GM18507 (cell line): ENCODE measurements at regions not wholly inside any gene's neighbourhood (a gene's known extent, or its start where the extent isn't known, plus 50 kb on each side); places are given as distances from the start of the nearest gene placed in this dataset.

Experiments used
- DNase-seq: peaks from one replicate; pipeline ENCODE4 v3.0.0; 2011; ENCODE audit warnings: low read depth; ENCODE audit not compliant: insufficient read length; ENCODE audit errors: extremely low spot score
- FAIRE-seq: peaks from 2 replicates; lab custom pipeline; 2011; peaks lifted over from hg19 to GRCh38; lab: Jason Lieb, UNC

DNA sequence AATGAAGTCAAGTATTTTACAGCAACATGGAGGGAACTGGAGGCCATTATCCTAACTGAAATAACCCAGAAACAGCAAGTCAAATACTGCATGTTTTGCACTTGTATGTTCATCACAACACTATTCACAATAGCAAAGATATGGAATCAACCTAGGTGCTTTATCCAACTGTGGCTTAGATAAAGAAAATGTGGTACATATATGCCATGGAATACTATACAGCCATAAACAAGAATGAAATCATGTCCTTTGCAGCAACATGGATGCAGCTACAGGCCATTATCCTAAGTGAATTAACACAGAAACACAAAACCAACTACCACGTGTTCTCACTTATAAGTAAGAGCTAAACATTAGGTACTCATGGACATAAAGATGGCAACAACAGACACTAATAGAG is 91.5 kb upstream of the E2F3 start:
- no peak for FAIRE-seq
- DNase-seq, result no peak

GRCh38 chr6:20312606-20313005 is 89.1 kb upstream of the E2F3 start:
- DNase-seq, result no peak
- no peak for FAIRE-seq

GRCh38 chr6:20313051-20313450 is 88.6 kb upstream of the E2F3 start:
- FAIRE-seq, result no peak
- DNase-seq, result no peak

GRCh38 chr6:20313960-20314530 is 87.6 kb upstream of the E2F3 start:
- no peak for DNase-seq
- no peak for FAIRE-seq

DNA sequence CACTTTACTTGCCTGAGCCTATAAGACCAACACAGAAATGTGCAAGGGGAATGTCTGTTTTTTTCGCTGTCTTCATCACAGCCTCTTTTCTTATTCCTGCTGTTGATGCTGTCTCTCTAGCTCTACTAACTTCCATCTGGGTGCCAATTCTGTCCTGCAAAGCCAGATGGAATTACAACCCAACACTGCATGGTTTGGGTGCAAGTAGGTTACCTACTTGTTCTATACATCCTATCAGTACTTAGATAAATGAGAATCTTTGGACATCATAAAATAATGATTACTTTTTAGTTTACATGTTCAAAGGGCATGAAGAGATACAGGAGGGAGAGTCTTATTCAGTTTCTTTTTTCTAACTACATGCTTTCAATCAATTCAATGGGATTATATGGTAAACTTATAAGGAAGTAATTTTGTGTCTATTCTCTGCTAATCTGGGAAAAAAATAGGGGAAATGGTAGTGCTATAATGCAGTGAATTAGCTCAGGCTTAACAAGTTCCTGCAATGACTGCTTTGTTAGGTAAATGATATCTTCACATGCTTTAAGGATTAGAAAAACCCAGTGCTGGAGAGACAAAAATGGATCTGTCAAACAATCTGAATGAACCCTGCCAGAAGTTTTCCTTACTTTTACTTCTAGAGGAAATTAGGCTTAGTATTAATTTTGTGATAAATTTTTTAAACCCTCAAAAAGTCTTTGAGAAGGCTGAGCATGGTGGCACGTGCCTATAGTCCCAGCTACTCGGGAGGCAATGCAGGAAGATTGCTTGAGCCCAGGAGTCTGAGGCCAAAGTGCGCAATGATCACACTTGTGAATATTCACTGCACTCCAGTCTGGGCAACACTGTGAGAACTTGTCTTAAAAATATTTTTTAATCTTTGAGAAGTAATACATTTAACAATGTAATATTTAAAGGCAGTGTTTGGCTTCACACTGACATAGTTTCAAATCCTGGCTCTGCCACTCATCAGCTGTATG is 86.5 kb upstream of the E2F3 start:
- FAIRE-seq (no peak), DNase-seq (no peak)

- DNase-seq, result no peak
- FAIRE-seq, result no peak
Measured at GRCh38 chr6:20317430-20317829, 84.2 kb upstream of the E2F3 start.

GRCh38 chr6:20318851-20319387 is 82.8 kb upstream of the E2F3 start:
- DNase-seq, result no peak
- FAIRE-seq, result no peak

GRCh38 chr6:20319520-20320357 is 81.9 kb upstream of the E2F3 start:
- FAIRE-seq (peak; percentile 100), DNase-seq (peak; percentile 65)

GRCh38 chr6:20325641-20326421 is 75.8 kb upstream of the E2F3 start:
- DNase-seq (no peak), FAIRE-seq (no peak)

GRCh38 chr6:20326422-20326728 is 75.3 kb upstream of the E2F3 start:
- DNase-seq (no peak), FAIRE-seq (no peak)

DNA sequence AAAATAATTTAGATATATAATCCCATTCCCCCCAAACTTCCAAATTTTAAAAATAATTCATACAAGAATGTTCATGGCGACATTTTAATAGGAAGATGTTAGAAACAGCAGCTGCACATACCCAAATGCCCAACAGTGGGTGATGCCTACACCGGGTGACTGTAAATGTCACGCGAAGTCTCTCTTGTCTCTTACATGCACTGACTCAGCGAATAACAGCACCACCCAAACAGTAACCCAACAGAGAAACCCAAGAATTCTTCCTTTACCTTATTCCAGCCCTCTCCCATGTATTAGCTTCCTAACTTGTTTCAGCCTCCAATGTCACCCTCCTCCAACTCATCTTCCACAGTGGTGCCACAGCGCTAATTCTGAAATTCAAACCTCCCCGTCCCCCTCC is 74.5 kb upstream of the E2F3 start:
- DNase-seq, result no peak
- FAIRE-seq, result no peak

DNA sequence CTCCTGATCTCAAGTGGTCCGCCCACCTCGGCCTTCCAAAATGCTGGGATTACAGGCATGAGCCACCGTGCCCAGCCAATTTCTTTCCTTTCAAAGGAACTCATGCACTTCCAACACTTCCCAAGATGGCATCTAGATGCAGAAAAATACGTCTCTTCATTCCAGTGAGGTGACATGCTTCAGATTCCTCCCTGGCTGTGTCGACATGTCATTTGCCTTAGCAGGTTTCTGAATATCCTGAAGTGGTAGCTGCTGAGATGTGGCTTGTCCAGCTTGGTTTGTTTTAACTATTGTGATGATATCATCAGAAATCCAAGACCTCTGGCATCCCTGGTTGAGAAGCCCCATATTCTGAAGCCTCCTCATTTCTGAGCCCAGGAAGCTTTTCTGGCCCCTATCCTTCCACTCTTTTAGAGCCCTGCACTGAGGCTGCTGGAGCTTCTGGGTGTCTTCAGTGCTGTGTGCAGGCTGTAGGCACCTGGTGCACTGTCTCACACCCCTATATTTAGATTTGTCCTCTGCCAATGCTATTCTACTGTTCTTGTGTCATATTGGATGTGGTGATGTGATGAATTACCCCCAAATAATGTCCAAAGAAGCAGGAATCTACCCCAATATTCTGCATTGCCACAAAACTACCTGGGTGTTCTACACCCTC is 73.3 kb upstream of the E2F3 start:
- FAIRE-seq, result no peak

DNA sequence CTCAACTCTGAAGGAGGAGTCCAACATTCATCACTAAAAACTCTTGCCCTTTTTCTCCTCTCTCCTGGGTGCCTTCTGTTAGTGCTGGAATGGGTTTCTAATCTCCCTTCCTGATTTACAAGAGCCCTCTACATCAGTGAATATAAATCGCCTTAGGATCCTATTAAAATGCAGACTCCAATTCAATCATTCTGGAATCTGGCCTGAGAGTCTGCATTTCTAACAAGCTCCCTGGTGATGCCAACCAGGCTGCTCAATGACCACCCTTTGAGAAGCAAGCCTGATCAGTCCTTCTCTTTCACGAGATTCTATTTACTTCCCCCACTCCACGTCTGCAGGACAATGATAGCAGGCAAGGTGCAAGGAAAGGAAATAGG is 72.8 kb upstream of the E2F3 start:
- no peak for DNase-seq
- no peak for FAIRE-seq

More for the DNA sequence above, 73.3 kb upstream of the E2F3 start:
- no peak for DNase-seq

DNA sequence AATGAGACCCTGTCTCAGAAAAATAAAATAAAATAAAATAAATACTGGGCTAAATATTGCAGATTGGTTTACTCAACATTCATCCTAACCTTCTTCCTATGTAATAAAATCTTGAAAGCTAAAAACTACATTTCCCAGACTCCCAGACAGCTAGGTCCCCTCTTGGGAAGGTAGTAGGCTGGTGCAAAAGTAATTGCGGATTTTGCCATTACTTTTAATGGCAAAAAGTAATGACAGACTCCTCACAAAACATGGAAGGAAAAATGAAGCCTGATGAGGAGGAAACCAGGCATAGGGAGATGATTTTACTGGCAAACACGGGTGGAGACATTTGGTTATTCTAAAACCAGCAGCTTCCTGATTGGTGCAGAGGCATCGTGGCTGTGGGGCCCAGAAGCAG is 70.6 kb upstream of the E2F3 start:
- FAIRE-seq (no peak), DNase-seq (no peak)

DNA sequence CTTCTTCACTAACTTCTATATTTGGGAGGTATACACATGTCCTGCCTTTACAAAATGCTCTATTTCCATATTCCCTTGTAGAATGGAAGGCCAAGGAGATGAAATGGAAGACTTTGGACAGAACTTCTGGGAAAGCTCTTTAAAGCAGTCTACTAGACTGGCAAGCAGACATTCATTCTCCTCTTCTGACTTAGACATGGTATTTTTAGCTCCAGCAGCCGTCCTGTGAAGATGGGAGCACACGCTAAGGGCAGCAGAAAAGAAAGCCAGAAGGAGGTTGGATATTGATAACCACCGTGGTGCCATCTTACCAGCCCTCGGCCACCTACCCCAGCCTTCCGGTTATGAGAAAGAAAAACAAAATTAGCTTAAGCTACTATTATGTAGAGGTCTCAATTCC is 70.1 kb upstream of the E2F3 start:
- DNase-seq (no peak), FAIRE-seq (no peak)

DNA sequence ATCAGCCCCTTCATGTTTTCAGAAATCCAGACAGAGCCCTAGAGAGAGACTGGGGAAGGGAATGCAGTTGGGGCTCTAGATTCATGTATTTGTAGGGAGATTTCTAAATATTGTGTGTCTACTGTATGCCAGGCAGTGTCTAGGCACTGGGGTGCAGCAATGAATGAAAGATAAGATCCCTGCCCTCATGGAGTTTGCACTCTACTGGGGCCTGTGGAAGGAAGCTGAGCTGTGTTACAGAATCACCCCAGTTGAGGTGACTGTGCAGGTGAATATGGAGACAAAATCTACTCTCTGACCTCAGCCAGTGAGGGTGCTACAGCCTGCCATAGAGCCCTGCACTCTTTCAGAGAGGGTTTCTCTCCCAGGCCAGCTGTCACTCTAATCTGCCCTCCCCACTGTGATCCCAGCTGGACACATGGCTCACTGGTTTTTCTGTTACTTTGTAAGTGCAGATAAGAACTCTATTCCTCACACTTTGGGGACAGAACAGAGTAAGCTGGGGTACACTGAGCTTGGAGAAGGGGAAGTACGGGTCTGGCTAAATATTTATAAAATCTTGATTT is 69.2 kb upstream of the E2F3 start:
- FAIRE-seq, result no peak
- no peak for DNase-seq

- FAIRE-seq, result no peak
- DNase-seq, result no peak
Measured at GRCh38 chr6:20333721-20334269, 67.9 kb upstream of the E2F3 start.

DNA sequence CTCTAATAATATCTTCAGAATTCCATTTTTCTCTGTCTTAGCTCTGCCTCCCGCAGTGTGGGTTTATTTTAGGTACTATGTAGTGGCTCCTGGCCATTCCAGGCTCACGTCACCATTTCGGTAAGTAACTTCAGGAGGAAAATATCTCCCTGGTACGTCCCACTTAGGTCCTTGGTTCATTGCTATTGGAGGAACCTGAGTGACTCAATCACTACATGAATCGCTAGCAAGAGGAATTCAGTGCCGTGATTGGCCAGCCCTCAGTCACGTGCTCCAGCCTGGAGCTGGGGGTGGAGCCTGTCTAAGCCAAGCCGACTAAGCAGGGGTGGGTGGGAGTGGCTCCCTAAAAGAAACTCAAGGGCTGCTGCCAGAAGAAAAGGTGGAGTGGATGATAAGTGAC is 67.3 kb upstream of the E2F3 start:
- DNase-seq, result no peak
- no peak for FAIRE-seq
